ENCODE measurements at regions not wholly inside any gene's neighbourhood (a gene's known extent, or its start where the extent isn't known, plus 50 kb on each side); places are given as distances from the start of the nearest gene placed in this dataset.

DNA sequence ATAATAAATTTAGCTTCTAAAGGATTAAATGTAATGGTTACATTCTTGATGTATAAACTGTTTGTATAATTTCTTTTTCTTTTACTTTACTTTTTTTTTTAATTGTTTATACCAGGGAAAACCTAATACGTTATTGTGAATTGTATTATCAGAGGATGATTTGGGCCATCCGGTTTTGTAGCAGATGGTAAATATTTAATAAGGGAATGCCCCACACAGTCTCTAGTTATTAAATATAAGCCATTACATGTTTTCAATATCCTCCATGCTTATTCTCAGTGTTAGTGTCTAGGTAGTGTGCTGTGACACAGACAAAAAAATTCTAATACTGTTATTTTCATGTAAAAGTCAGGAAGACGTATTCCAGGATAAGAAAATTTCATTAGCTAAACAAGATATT, 553.9 kb downstream of the ZNF804A start:
- no peak for DNase-seq

DNA sequence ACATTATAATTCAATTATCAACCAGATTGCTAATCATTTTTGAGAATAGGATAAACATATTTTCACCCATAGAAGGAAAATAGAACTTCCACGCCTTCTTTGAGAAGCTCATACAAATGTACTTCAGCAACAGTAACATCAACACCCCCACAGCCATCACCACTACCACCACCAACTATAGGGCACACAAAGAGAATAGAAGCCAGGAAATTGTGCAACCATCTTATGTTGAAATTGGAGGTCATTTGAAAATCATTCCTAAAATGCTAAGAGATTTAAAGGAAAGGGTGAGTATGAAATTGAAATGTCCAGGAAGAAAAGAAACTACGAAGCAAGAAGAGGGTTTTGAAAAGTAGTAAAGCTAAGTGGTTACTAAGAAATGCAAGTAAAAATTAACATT, 563.4 kb downstream of the ZNF804A start:
- DNase-seq: no peak

DNA sequence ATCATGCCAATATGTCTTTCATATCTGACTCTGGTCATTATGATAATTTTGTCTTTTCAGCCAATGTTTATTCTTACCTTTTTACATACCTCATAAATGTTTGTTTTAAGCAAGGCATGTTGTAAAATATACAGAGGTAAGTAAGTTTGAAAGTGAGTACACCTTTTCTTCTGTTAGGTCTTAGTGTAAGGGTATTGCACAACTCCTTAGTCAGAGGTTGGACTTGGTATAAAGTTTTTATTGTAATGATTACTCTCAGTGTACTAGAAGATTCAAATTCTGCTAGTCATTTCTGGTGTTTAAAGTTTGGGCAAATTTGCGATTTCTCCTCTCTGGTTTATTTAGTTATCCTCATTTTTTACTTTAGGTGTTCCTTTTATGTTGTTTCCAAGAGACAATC, 564.3 kb upstream of the FSIP2 start:
- no peak for DNase-seq

DNA sequence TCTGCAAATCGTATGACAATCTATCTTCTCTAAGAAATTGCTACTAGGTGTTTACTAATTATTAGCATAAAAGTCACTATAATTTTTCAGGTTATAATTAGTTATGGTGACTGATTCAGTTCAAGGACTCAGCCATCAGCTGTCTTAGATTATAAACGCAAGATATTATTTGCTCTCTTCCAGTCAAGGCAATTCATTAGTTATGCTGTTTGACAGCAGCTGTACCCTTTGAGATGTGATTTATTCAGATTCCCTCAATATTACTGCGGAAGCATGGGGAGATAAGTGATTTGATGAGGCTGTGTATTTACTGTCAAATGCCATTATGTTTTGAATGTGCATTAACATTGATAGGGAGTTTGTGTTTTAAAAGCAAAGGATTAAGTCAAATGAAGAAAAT, 558.9 kb upstream of the FSIP2 start:
- no peak for DNase-seq

DNA sequence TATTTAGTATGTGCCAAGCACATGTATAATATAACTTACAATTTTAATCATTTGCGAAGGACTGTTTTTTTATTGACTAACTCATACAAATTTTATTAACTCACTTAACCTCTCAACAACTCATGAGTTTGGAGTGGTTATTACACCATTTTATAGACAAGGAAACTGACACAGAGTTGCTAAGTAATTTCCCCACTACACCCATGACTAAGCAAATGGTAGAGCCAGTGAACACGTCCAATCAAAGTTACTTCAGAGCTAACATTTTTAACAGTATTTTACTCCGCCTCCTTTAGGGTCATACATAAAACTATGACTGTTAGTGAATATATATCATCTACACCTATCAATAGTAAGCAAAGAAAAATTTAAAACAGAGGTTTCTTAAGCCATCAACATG, 556.7 kb upstream of the FSIP2 start:
- no peak for DNase-seq

DNA sequence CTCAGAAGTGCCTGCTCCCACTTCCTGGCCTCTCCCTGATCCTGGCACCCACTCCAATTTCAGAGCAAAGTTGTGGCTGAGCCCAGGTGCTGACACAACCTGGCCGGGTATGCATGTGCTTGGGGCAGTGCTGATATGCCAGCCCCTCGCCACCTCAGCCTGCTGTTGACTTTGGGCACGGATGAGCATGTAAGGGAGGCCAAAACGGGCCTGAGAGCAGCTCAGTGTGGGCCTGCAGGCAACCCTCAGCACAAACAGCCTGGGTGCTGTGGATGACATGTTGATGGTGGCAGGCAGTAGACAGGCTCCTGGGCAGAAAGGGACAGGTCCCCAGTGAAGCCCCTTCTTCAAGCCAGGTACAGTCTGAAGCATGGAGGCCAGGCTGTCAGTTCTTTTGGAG, 553.6 kb upstream of the FSIP2 start:
- no peak for DNase-seq

DNA sequence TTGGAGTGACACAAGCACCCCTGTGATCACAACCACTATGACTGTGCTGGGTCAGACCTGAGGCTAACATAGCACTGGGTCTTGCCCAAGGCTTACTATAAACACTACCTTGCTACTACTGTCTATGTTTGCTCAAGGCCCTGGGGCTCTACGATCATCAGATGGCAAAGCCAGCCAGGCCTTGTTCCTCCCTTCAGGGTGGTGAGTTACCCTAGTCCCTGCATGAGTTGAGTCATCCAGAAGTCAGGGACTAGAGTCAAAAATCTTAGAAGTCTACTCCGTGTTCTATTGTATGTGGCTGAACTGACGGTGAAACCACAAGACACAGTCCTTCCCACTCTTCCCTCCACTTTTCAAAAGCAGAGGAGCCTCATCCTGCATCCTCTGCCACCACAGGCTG, 551.2 kb upstream of the FSIP2 start:
- DNase-seq: no peak

DNA sequence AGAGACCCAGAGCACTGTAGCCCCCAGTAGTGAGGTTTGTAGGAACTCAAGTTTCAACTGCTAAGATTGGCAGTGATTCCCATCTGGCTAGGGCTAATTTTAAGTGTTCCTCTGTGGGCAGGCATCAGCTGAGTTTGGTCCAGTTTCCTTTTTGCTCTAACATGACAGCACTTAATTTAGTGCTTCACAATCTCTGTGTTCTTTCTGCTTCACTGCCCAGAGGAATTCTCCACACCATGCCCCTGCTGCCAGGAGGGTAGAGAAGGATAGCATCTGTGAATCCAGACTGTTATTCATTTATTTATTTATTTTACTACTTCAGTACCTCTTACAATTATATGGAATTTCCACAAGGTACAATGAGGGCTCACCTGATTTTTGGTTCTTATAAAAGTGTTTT, 549.9 kb upstream of the FSIP2 start:
- no peak for DNase-seq

DNA sequence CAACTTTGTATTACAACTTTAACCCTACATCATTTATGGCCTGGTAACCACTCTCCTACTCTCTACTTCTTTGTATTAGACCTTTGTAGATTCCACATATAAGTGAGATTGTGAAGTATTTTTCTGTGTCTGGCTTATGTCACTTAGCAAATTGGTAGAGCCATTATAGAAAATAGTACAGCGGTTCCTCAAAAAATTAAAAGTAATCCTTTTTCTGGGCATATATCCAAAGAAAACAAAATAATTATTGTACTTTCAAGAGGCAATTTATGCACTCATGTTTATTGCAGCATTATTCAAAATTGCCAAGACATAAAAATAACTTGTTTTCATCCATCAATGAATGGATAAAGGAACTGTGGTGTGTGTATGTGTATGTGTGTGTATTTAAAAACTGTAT, 537.5 kb upstream of the FSIP2 start:
- peak; percentile 42 for DNase-seq

DNA sequence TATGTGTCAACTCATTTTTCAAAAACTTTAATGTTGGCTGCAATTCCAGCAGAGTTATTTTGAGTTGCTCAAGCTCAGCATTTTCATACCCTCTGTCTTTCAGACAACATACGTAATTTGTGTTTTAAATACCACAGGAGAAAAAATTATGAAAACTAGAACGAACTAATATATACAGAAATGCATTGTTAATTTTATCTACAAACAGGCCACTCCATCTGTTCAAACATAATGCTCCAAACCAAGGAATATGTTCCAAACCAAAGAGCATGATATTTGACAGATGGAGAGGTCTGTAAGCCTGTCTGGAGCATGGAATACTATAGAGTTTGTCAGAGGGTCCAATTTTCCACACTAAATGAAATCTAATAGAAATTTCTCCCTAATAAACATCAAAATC, 536.2 kb upstream of the FSIP2 start:
- no peak for DNase-seq

DNA sequence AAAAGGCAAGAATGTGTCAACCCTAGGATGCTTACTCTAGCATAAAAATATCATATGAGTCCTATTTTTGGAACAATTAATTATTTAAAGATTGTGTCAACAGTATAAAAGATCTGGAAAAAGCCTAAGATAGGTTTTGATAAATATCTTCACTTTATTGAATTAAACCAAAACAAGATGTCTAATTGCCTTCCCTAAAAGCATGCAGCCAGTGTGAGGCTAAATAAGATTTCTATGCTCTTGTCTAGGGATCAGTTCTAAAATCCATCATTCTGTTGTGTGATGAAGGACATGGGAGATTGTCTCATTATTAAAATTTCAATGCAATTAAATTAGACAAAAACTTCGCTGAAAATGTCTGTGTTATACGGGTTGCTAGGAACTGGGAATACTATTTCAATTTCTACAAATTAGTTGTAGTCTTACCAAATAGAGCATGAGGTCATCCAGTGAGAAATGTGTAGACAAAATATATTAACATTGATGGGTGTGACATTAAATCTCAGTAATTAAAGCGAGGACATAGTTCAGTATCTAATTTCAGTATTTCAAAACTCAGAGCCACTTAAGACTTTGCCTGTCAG, 535.6 kb upstream of the FSIP2 start:
- no peak for DNase-seq

DNA sequence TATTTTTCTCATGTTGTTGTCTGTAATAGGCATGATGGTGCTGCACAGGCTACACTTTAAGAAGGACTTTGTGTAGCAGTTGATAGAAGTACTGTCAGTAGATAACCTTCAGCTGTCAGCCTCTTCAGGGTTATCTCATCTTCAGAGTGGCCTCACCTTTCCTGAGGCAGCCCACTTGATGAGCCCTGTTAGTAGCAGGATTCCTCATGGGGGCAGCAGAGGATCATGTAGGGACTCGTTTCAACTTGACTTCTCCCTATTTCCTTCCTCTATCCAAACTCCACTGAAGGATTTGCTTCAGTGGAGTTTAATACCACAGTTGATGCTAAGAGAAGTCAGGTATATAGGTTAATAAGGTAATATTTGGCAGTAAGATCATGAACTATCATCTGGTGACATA, 530.3 kb upstream of the FSIP2 start:
- DNase-seq: peak; percentile 6

DNA sequence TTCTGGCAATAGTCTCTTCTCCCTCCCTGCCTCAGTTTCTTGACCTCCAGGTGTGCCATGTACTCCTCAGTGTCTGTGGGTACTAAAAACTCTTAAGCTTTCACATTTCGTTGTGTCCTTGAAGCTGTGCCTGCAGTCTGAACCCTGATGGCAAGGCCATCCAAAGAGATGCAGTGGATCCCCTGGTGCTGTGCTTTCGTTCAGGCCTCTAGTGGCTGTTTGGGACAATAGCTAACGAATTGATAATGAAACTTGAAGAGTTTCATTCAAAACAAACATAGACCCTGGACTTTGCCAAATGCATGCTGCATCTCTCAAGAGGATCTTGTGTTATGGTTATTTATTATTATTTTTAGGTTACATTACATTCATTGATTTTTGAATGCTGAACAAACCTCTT, 523.1 kb upstream of the FSIP2 start:
- no peak for DNase-seq

DNA sequence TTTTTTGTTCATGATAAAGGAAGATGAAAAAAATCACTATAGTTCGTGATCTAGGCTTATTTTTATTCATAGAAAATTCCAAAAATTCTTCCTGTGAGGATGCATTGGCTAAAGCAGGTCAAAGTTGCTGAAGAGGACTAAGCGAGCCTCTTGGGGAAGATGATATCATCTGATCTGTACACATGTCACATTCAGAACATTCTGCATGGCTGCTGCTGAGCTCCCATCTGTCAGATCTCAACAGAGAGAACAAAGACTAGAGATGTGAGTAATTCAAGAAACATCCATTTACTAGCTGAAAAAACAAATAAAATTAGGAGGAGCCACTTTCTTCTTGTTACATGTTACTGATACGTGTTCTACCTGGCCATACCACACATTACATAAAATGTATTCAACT, 518.6 kb upstream of the FSIP2 start:
- DNase-seq: no peak

DNA sequence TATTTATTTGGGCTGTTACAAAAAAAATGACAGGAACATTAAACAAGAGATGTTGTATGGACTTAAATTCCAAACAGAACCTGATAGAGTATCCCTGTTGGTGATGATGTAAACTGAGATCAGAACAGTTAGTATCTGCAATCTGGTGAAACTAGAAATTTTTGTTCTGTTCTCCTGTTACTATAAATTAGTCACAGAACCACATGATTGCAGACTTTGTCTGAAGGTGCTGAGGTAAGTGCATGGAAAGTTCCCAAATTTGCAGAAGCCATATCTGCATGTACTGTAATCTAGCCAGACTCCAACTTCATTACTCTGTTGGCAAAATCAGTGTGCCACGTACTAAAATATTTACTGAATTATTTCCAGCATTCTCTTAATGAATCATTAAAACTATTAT, 516.3 kb upstream of the FSIP2 start:
- DNase-seq: no peak

DNA sequence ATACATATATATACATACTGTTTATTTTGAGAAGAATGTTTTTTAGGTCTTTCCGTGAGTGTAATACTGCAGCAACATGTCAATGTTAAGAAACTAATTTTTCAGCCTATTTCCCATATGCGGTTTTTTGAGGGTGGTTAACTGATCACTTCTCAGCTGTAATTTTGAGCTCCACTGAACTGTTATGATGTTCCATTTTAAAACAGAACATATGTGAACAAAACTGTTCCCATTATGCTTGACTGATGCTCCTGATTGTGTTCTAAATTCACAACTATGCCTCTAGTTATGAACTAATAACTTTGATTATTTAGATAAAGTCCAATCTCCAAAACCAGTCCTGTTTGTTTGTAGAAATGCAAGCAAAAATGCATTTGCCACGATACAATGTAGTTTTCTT, 511.2 kb upstream of the FSIP2 start:
- no peak for DNase-seq

DNA sequence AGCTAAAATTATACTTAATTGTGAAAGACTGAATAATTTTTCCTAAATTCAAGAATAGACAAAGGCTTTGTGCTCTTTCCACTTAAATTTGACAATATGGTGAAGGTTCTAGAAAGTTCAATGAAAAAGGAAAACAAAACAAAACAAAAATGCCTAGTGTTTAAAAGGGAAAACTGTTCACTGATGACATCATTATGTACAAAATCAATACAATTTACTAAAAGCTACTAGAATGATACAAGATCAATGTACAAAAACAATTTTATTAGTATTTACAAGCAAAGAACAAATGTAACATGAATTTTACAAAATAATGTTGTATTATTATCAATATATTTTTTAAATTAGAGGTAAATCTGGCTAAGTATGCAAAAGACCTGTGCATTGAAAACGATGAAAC, 499.1 kb upstream of the FSIP2 start:
- DNase-seq: no peak

DNA sequence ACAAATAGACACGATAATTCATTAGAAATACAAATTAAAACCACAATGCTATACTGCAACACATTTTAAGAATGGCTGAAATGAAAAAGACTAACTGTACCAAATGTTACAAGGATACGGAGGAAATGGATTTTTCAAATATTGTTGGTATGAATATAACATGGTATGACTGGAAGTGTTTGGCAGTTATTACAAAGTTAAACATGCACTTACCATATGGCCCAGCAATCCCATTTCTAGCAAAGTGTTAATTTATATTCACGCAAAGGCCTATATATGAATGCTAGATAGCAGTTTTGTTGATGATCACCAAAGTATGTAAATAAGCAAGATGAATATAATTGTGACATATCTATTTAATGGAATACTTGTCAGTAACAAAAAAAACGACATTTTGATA, 497.8 kb upstream of the FSIP2 start:
- DNase-seq: no peak

DNA sequence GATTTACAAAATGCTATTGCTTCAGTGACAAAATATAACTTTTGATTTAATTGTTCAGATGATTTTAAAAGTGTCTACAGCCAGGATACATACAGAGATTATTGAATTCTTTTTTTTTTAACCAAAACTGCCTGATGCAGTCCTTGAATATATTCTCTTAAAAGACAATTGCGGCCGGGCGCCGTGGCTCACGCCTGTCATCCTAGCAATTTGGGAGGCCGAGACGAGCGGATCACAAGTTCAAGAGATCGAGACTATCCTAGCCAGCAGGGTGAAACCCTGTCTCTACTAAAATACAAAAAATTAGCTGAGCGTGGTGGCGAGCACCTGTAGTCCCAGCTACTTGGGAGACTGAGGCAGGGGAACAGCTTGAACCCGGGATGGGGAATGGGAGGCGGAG, 497.0 kb upstream of the FSIP2 start:
- DNase-seq: no peak

DNA sequence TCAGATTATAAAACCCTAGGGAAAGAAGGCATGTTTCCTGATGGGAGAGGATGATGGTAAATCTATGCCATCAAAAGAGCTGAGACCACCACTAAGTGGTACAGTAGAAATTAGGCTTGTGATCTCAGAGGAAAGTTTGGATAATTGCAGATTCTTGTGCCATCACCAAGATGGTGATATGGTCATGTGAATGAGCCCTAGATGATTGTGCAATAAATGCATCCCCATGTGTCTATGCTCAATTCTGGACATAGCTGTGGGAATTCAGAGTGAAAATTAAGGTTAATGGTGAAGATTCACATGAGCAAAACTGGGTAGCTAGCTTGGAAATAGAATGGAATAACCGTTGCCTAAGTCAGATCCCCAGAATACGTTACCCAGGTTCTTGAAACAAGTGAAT, 496.1 kb upstream of the FSIP2 start:
- DNase-seq: no peak

DNA sequence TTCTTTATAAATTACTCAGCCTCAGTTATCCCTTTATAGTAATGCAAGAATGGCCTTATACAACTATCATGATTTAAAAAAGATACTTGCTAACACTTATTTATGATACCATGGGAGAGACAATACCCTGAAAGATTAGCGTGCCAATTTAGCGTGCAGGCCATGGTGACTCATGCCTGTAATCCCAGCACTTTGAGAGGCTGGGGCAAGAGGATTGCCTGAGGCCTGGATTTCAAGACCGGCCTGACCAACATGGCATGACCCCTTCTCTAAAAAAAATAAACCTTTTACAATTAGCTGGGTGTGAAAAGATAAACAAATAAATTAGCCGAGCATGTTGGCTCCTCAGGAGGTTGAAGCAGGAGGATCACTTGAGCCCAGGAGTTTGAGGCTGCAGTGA, 493.4 kb upstream of the FSIP2 start:
- DNase-seq: no peak

DNA sequence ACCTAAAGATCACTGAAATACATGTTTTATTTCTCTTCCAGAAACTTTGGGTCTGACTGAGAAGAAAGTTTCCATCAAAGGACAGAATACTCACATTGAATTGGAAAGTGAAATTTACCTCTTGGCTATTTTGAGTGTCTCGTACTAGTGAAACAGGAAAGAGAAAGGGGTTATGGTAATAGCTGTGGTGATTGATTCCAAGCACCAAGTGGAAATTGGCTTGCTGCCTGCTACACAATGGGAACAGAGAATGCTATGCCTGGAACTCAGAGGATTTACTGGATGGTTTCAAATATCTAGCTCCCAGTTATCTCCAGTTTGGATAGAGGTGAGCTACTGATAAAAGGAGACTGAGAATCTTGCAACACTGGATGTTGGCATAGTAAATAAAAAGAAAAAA, 492.8 kb upstream of the FSIP2 start:
- no peak for DNase-seq

DNA sequence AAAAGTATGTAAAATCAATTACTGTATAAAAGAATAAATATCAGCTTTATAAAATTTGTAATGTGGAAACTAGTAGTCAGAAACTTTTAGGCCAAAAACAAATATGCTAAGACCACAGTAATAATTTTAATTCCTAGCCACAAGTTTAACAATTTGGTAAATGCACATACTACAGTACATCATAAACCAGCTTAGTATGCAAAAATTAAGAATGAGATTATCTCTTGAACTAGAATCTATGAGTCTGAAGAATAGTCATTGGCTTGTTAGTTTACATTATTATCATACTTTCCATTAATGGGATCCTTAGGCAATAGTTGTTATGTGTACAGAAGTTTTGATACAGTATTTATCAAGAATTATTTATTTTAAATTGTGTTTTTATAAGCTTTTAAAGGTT, 491.9 kb upstream of the FSIP2 start:
- DNase-seq: no peak

DNA sequence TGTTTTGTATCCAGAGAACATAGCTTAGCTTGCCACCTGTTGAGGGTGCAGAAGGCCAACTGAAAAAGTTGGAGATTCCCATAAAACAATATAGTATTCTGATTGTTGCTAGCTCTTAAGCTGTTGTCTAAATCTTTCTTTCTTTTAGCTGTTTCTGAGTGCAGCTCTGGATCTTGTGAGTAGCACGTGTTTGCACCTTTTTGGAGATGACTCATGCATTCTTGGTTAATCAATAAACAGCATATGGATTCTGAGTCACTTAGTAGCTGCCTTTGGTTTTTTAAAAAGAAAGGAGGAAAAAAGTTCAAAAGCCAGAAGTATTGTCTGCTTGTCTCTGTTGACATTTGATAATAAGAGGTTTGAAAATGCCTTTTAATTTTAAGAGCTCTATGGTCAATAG, 483.0 kb upstream of the FSIP2 start:
- DNase-seq: no peak

DNA sequence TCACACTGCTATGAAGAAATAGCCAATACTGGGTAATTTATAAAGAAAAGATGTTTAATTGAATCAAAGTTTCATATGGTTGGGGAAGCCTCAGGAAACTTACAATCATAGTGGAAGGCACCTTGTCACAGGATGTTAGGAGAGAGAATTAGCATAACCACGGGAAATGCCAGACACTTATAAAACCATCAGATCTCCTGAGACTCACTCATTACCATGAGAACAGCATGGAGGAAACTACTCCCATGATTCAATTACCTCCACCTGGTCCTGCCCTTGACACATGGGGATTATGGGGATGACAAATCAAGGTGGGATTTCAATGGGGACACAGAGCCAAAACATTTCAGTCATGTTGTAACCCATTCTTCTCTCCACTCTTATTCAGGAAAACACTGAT, 472.9 kb upstream of the FSIP2 start:
- DNase-seq: no peak

DNA sequence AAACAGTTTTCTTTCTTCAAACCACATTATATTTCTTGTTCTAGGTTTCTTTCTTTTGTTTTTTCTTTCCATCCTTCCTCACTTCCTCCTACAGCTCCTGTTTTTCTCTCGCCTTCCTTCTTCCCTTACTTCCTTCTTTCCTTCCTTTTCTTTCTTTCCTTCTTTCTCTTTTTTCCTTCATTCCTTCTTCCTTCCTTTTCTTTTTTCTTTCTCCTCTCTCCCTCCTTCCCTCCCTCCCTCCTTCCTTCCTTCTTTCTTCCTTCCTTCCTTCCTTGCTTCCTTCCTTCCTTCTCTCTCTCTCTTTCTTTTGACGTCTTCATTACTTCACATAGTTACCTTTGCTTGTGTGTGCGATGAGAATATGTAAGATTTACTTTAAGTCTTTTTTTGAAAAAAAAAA, 470.0 kb upstream of the FSIP2 start:
- DNase-seq: no peak

All from NCI-H1092 treated with DMSO at 0.1 percent for 48 hours (cell line).